HG03520 (cell line): ENCODE measurements at regions not wholly inside any gene's neighbourhood (a gene's known extent, or its start where the extent isn't known, plus 50 kb on each side); places are given as distances from the start of the nearest gene placed in this dataset.
"Not testable (repeated sequence)": the region's sequence is repeated elsewhere in the genome, so short reads cannot be mapped to it uniquely, and the experiment has no call there.

Experiments used
- ATAC-seq: cut with Tn5 transposase; IDR thresholded peaks from one replicate; pipeline ENCODE4 v1.9.1; 2021; ENCODE audit warnings: mild to moderate bottlenecking, moderate library complexity; ENCODE audit not compliant: unreplicated experiment

- no peak for ATAC-seq
Measured at GRCh38 chr16:22624800-22625533, 114.3 kb downstream of the NPIPB5 start.

GRCh38 chr16:22625967-22626366, 115.3 kb downstream of the NPIPB5 start:
- no peak for ATAC-seq

- no peak for ATAC-seq
Measured at GRCh38 chr16:22627043-22627442, 116.4 kb downstream of the NPIPB5 start.

DNA sequence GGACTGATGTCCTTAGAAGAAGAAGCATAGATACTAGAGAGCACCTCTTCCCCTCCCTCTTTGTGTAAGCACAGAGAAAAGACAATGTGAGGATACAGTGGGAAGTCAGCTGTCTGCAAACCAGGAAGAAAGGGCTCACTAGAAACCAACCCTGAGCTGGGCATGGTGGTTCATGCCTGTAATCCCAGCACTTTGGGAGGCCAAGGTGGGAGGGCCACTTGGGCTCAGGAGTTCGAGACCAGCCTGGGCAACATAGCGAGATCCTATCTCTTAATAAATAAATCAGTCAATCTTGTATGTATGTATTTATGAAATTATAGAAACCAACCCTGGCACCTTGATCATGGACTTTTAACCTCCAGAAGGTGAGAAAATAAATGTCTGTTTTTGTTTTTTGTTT, 118.3 kb downstream of the NPIPB5 start:
- ATAC-seq, result no peak

GRCh38 chr16:22630242-22630641, 119.6 kb downstream of the NPIPB5 start:
- ATAC-seq, result no peak

DNA sequence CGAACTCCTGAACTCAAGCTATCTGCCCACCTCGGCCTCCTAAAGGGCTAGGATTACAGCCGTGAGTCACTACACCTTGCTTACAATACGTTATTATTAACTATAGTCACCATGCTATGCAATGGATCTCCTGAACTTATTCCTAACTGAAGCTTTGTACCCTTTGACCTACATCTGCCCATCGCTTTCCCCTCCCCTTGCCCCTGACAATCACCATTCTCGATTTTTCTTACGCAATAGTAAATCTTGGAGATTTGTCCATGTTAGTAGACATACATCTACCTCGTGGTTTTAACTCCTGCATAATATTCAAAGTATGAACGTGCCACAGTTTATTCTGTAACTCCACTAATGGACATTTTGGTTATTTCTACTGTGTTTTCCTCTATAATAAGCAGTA, 120.6 kb downstream of the NPIPB5 start:
- no peak for ATAC-seq

DNA sequence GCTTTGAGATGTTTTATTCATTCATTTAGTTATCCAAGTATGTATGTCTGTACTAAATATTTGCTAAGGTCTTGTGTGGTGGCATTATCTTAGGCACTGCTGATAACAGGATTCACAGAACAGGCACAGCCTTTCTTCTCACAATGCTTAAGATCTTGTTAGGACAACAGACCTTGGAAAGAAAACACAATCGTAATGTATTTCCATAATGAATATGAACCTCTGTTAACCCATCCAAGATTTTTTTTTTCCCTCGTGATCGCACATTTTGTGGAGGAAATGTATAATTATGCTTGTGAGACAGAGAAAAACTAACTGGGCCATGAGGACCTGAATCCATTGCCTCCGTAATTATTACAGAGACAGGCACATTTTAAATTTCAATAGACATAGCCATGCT, 121.9 kb downstream of the NPIPB5 start:
- ATAC-seq, result no peak

DNA sequence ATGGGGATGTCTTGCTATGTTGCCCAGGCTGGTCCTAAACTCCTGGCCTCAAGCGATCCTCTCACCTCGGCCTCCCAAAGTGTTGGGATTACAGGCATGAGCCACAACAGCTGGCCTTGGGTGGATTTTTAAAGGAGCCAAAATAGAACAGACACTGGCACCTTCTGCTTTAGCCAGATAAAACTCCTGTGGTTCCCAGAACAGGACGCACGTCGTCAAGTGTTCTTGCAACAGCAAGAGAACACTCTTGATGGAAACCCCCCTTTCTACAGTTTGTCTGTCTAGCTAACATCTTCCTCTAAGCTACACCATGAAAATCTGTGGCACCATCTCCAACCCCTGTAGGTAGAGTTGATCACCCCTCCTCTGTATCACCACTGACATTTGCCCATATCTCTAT, 122.6 kb downstream of the NPIPB5 start:
- ATAC-seq, result no peak

DNA sequence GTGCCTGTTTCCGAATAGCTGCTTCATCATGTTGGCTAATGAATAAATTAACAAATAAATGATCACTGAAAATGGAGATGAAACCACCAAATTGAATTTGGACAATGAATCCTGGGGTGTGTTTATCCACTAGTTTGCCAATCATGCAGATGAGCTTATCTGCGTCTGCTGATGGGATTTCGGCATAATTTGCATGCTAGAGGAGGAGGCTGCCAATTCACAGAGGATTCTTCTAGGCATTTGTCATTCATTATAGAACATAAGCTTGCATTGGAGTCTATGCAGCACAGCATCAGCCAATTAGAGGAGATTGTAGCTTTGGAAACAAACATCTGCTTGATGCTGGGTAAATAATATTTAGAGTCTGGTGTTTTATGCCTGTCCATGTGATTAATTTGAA, 123.1 kb downstream of the NPIPB5 start:
- no peak for ATAC-seq

GRCh38 chr16:22634954-22635353, 124.3 kb downstream of the NPIPB5 start:
- ATAC-seq, result no peak

GRCh38 chr16:22635357-22635761, 124.7 kb downstream of the NPIPB5 start:
- ATAC-seq, result no peak

GRCh38 chr16:22635801-22636200, 125.1 kb downstream of the NPIPB5 start:
- no peak for ATAC-seq

DNA sequence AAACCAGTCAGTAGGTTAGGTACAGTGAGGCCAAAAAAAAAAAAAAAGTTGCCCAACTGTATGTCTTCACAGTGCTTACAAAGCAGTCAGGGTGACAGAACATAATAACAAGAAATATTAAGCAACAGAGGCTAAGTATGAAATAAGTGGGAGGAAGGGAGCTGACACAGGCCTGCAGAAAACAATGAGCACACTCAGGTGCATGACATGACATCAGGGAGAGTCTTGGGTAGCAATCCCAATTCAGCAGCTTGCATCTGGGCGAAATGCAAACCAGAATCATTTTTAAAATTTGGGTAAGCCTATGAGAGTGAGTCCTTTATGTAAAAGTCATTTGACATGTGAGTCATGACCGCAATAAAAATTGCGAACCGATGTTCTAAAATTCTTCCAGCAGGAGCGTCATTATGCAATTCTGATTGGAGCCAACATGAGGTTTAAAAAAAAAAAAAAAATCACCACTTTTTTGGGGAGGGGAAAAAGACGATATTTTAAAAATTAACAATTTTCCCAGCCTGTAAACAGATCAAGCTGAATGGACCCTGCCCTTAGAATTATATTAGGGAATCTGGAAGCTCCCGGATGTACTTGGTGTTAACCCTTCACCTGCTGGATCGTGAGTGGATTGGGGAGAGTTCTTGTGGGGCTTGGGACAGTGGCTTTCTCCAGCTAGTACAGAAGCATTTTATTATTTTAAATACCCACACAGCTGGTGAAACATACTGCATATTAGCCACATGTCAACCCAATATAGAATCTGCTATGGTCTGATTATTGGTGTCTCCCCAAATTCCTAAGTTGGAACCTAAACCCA, 127.9 kb downstream of the NPIPB5 start:
- no peak for ATAC-seq

DNA sequence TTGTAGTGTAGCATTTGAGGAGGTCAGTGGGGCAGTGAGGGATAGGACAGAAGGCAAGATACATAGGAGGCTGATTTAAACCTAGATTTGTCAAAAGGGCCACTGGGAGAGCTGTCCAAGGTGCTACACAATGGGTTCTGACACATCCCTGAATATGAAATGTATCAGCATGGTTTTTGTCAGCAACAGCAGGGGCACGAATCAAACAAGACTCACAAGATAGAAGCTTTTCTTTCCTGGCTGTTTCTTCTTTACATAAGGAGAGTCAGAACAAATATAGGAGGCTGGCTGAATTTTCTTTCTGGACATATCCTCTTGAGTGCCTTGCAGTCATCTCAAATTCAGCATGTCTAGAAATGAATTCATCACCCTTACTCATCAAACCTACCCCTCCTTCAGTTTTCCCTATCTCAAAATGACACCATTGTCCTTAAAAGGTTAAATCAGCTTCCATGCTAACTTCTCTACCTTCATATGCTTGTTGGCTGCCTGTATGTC, 130.5 kb downstream of the NPIPB5 start:
- no peak for ATAC-seq

- ATAC-seq, result no peak
Measured at GRCh38 chr16:22642416-22643088, 131.9 kb downstream of the NPIPB5 start.

- not testable (repeated sequence) for ATAC-seq
Measured at GRCh38 chr16:22643203-22643602, 132.5 kb downstream of the NPIPB5 start.

- ATAC-seq, result no peak
Measured at GRCh38 chr16:22643886-22644285, 133.2 kb downstream of the NPIPB5 start.

GRCh38 chr16:22645868-22646267, 135.2 kb downstream of the NPIPB5 start:
- ATAC-seq, result no peak

GRCh38 chr16:22646948-22647556, 136.4 kb downstream of the NPIPB5 start:
- no peak for ATAC-seq

DNA sequence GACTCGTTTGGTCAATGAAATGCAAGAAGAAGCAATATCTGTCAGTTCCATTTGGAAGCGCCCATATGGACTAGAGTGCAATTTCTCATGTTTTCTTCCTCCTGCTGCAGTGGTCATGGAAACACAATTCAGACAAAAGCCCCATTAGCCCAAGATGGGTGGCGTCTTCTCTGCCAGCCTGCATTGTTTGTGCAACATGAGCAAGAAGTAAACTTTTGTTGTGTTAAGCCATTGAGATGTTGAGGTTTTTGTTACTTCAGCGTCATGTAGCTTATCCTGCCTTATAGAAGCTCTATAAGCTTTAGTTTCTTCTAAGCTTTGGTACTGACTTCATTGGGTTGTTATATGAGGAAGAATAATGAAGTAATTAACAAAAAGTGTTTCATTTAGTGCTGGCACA, 137.4 kb downstream of the NPIPB5 start:
- ATAC-seq, result no peak

- no peak for ATAC-seq
Measured at GRCh38 chr16:22648941-22649340, 138.2 kb downstream of the NPIPB5 start.
